MM.1S (cell line): ENCODE measurements at regions not wholly inside any gene's neighbourhood (a gene's known extent, or its start where the extent isn't known, plus 50 kb on each side); places are given as distances from the start of the nearest gene placed in this dataset.

Experiments used
- DNase-seq: peaks from one replicate; pipeline ENCODE4 v3.0.0-alpha.2; 2015
- H2AFZ ChIP-seq: fragments of 300-600 bp; sonication (generic); 2 replicates; pipeline ENCODE4 v1.6.0; 2016; ENCODE audit warnings: antibody characterized with exemption, low read length
- H3F3A ChIP-seq: fragments of 300-600 bp; sonication (generic); 2 replicates; pipeline ENCODE4 v1.6.1; 2016; ENCODE audit warnings: mild to moderate bottlenecking, antibody characterized with exemption, low read length, moderate library complexity, mixed read lengths; ENCODE audit not compliant: insufficient read depth
- H3K27ac ChIP-seq: fragments of 300-600 bp; sonication (generic); 2 replicates; pipeline ENCODE4 v1.5.1; 2016; ENCODE audit warnings: mild to moderate bottlenecking, low read length
- H3K27me3 ChIP-seq: fragments of 300-600 bp; sonication (generic); replicated peaks from 2 replicates; pipeline ENCODE4 v1.6.0; 2016; ENCODE audit warnings: low read length; ENCODE audit not compliant: insufficient read depth
- H3K36me3 ChIP-seq: fragments of 300-600 bp; sonication (generic); replicated peaks from 2 replicates; pipeline ENCODE4 v1.6.1; 2016; ENCODE audit warnings: mild to moderate bottlenecking, low read length, mixed read lengths; ENCODE audit not compliant: insufficient read depth
- H3K4me1 ChIP-seq: fragments of 300-600 bp; sonication (generic); 2 replicates; pipeline ENCODE4 v1.6.1; 2016; ENCODE audit warnings: low read length, mixed read lengths
- H3K4me2 ChIP-seq: fragments of 300-600 bp; sonication (generic); 2 replicates; pipeline ENCODE4 v1.6.0; 2016; ENCODE audit warnings: low read depth, low read length
- H3K4me3 ChIP-seq: fragments of 300-600 bp; sonication (generic); 2 replicates; pipeline ENCODE4 v1.5.1; 2016; ENCODE audit warnings: low read length, mixed read lengths
- H3K79me2 ChIP-seq: fragments of 300-600 bp; sonication (generic); 2 replicates; pipeline ENCODE4 v1.6.1; 2016; ENCODE audit warnings: mixed run types, low read length, mixed read lengths
- H3K9ac ChIP-seq: fragments of 300-600 bp; sonication (generic); 2 replicates; pipeline ENCODE4 v1.6.1; 2016; ENCODE audit warnings: low read length, mixed read lengths
- H3K9me2 ChIP-seq: fragments of 300-600 bp; sonication (generic); replicated peaks from 2 replicates; pipeline ENCODE4 v1.6.1; 2016; ENCODE audit warnings: mild to moderate bottlenecking, low read length, mixed read lengths; ENCODE audit not compliant: insufficient read depth
- H3K9me3 ChIP-seq: fragments of 300-600 bp; sonication (generic); replicated peaks from 2 replicates; pipeline ENCODE4 v1.6.1; 2016; ENCODE audit warnings: mild to moderate bottlenecking, low read length, mixed read lengths; ENCODE audit not compliant: insufficient read depth
- H4K20me1 ChIP-seq: fragments of 300-600 bp; sonication (generic); 2 replicates; pipeline ENCODE4 v1.6.1; 2016; ENCODE audit warnings: mild to moderate bottlenecking, low read length, moderate library complexity, mixed read lengths; ENCODE audit not compliant: insufficient read depth
- CTCF ChIP-seq: fragments of 300-600 bp; sonication (generic); IDR thresholded peaks from 2 replicates; pipeline ENCODE4 v1.5.1; 2016; ENCODE audit warnings: antibody characterized with exemption, low read length, mixed read lengths
- EZH2 ChIP-seq: fragments of 300-600 bp; sonication (generic); optimal IDR thresholded peaks from 2 replicates; pipeline ENCODE3; 2017; ENCODE audit warnings: low read depth, mild to moderate bottlenecking, antibody characterized with exemption, low read length, mixed read lengths
- EZH2phosphoT487 ChIP-seq: fragments of 300-600 bp; sonication (generic); IDR thresholded peaks from 2 replicates; pipeline ENCODE4 v1.6.1; 2018; ENCODE audit warnings: antibody characterized with exemption, low read length

- no peak overlapping the region for H3K9ac ChIP-seq
- H3K4me3 ChIP-seq = no peak overlapping the region
- no peaks in the 10 kb centered on the region for H4K20me1 ChIP-seq
- H3K9me3 ChIP-seq = no peaks in the 10 kb centered on the region
- H3K4me2 ChIP-seq = no peak overlapping the region
- no peak for DNase-seq
- no peaks in the 10 kb centered on the region for H3F3A ChIP-seq
- H3K4me1 ChIP-seq = no peaks in the 10 kb centered on the region
- no peak overlapping the region for H2AFZ ChIP-seq
- no peaks in the 10 kb centered on the region for H3K36me3 ChIP-seq
- no peaks in the 10 kb centered on the region for H3K9me2 ChIP-seq
- no peak overlapping the region for H3K27ac ChIP-seq
- no peak for TF ChIP-seq EZH2
- TF ChIP-seq CTCF = no peak
- H3K79me2 ChIP-seq = no peaks in the 10 kb centered on the region
- no peaks in the 10 kb centered on the region for H3K27me3 ChIP-seq
Measured at GRCh38 chr4:27142841-27143240, 282.2 kb downstream of the STIM2 start.

- Histone ChIP-seq H3K4me3 (no peak overlapping the region), H3K4me2 (no peak overlapping the region), H3K4me1 (no peaks in the 10 kb centered on the region)
Measured at GRCh38 chr4:27145597-27145996, 285.0 kb downstream of the STIM2 start.

GRCh38 chr4:27148211-27148895 lies 287.7 kb downstream of the STIM2 start:
- no peaks in the 10 kb centered on the region for H3K36me3 ChIP-seq
- no peak overlapping the region for H3K4me3 ChIP-seq
- H3F3A ChIP-seq = no peaks in the 10 kb centered on the region
- TF ChIP-seq EZH2 = no peak
- TF ChIP-seq CTCF = no peak
- no peak for TF ChIP-seq EZH2phosphoT487
- no peaks in the 10 kb centered on the region for H3K4me1 ChIP-seq
- no peaks in the 10 kb centered on the region for H3K9me2 ChIP-seq
- no peak overlapping the region for H3K27ac ChIP-seq
- no peak overlapping the region for H2AFZ ChIP-seq
- no peaks in the 10 kb centered on the region for H4K20me1 ChIP-seq
- no peak for DNase-seq
- H3K9me3 ChIP-seq = no peaks in the 10 kb centered on the region
- H3K9ac ChIP-seq = no peak overlapping the region
- H3K4me2 ChIP-seq = no peak overlapping the region
- no peaks in the 10 kb centered on the region for H3K79me2 ChIP-seq
- no peaks in the 10 kb centered on the region for H3K27me3 ChIP-seq

More at GRCh38 chr4:27145597-27145996, 285.0 kb downstream of the STIM2 start:
- no peak for DNase-seq
- H3K9ac ChIP-seq = no peak overlapping the region
- no peak overlapping the region for H3K27ac ChIP-seq
- no peaks in the 10 kb centered on the region for H3K27me3 ChIP-seq
- no peaks in the 10 kb centered on the region for H3K9me2 ChIP-seq
- no peaks in the 10 kb centered on the region for H3F3A ChIP-seq
- TF ChIP-seq EZH2 (no peak), EZH2phosphoT487 (no peak), CTCF (no peak)
- H4K20me1 ChIP-seq = no peaks in the 10 kb centered on the region
- H3K36me3 ChIP-seq = no peaks in the 10 kb centered on the region
- no peak overlapping the region for H2AFZ ChIP-seq
- H3K9me3 ChIP-seq = no peaks in the 10 kb centered on the region
- no peaks in the 10 kb centered on the region for H3K79me2 ChIP-seq
